HG03457 (cell line): ENCODE measurements at regions not wholly inside any gene's neighbourhood (a gene's known extent, or its start where the extent isn't known, plus 50 kb on each side); places are given as distances from the start of the nearest gene placed in this dataset.
"Not testable (repeated sequence)": the region's sequence is repeated elsewhere in the genome, so short reads cannot be mapped to it uniquely, and the experiment has no call there.

Source experiments
- ATAC-seq: cut with Tn5 transposase; IDR thresholded peaks from one replicate; pipeline ENCODE4 v1.9.1; 2021; ENCODE audit warnings: moderate number of reproducible peaks; ENCODE audit not compliant: unreplicated experiment

GRCh38 chr3:75380276-75380771 is 283.8 kb upstream of the FRG2C start:
- no peak for ATAC-seq

- not testable (repeated sequence) for ATAC-seq
Measured at GRCh38 chr3:75384016-75384415, 280.1 kb upstream of the FRG2C start.

- not testable (repeated sequence) for ATAC-seq
Measured at GRCh38 chr3:75388486-75389124, 275.5 kb upstream of the FRG2C start.

DNA sequence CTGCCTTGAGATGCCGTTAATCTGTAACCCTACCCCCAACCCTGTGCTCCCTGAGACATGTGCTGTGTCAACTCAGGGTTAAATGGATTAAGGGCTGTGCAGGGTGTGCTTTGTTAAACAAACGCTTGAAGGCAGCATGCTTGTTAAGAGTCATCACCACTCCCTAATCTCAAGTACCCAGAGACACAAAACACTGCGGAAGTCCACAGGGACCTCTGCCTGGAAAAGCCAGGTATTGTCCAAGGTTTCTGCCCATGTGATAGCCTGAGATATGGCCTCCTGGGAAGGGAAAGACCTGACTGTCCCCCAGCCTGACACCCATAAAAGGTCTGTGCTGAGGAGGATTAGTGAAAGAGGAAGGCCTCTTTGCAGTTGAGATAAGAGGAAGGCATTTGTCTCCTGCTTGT is 270.8 kb upstream of the FRG2C start:
- ATAC-seq: not testable (repeated sequence)

DNA sequence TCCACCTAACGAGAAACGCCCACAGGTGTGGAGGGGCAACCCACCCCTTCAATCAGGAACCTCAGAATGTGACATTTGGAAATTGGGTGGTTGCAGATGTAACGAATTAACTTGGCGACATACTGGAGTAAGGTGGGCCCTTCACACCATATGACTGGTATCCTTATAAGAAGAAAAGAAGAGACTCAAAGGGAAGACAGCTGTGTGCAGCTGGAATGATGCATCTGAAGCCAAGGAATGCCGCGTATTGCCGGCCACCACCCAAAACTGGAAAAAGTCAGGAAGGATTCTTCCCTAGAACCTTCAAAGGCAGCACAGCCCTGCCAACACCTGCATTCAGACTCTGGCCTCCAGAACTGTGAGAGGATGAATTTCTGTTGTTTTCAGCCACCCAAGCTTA is 270.0 kb upstream of the FRG2C start:
- not testable (repeated sequence) for ATAC-seq

- ATAC-seq: not testable (repeated sequence)
Measured at GRCh38 chr3:75394562-75395360, 269.4 kb upstream of the FRG2C start.

DNA sequence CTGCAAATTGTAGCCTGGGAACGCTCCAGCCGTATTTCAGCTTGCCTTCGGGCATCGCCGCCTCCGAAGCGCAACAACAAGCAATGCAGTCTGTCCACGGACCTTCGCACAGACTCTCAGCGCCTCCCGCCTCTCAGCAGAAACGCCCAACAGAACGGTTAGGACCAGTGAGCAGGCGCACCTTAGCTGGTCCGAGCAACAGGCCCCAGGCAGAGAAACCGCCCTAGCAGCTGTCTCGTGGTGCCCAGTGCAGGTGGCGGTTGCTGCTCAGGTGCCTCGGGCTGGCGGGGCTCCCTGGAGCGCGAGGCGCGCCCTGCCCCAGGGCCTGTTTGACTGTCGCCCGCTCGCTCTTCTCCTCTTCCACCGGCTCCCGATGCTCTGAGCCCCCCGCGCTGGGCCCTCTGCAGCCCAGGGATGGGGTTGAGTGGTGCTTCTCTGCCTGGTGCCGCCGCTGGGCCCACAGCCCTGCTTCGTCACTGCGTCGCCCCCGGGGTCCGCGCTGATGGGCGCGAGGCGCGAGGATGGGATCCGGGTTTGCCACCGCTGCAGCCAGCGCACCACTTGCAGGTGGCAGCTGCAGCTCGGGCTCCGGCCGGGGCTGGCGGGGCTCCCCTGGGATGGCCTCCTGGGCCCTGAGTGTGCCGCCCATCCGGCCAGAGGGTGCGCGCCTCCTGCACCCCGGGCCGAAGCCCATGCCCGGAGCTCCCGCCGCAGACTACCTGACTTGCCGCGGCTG is 268.4 kb upstream of the FRG2C start:
- no peak for ATAC-seq

GRCh38 chr3:75396316-75396802 is 267.8 kb upstream of the FRG2C start:
- ATAC-seq: no peak

DNA sequence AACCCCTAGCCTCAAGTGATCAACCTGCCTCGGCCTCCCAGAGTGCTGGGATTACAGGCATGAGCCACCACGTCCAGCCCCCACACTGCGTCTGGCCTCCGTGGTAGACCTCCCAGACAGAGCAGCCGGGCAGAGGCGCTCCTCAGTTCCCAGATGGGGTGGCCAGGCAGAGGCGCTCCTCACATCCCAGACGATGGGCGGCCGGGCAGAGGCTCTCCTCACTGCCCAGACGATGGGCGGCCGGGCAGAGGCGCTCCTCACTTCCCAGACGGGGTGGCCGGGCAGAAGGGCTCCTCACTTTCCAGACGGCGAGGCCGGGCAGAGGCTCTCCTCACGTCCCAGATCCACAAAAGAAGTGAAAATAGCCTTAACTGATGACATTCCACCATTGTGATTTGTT is 266.6 kb upstream of the FRG2C start:
- not testable (repeated sequence) for ATAC-seq

DNA sequence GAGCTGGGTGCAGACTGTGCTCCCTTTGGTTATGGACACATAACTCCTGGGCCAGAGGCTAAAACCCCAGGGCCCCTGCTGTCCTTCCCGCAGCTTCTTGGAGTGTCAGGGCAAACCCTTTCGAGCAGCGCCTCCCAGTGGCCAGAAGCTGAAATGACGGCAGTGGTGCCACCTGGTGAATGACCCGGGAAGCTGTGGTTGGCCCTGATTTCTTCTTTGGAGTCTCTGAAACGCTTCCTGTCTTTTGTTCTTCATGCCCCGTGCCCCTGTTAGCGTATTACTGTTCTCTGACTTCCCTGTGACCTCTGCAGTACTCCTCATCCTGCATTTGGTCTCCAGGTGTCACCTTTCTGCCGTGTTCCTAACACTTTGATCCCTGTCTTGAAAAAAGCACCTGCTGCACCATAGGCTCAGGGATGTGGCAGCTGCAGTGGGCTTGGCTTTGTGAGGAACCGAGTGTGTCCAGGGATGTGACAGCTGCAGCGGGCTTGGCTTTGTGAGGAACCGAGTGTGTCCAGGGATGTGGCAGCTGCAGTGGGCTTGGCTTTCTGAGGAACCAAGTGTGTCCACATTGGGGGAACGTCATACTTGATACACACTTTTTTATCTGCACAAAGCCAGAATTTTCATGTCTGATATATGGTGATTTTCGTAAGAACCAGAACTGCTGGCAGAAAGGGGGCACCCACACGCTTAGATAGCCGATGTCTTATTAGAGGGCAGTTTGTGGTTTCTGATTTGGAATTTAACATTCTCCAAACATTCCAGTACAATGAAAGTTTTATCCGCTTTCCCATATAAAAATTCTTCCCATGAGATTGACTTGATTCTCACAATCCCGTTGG is 241.8 kb upstream of the FRG2C start:
- ATAC-seq: not testable (repeated sequence)

- not testable (repeated sequence) for ATAC-seq
Measured at GRCh38 chr3:75425379-75425778, 238.7 kb upstream of the FRG2C start.

- not testable (repeated sequence) for ATAC-seq
Measured at GRCh38 chr3:75427486-75427885, 236.6 kb upstream of the FRG2C start.

GRCh38 chr3:75427906-75428305 is 236.2 kb upstream of the FRG2C start:
- not testable (repeated sequence) for ATAC-seq

DNA sequence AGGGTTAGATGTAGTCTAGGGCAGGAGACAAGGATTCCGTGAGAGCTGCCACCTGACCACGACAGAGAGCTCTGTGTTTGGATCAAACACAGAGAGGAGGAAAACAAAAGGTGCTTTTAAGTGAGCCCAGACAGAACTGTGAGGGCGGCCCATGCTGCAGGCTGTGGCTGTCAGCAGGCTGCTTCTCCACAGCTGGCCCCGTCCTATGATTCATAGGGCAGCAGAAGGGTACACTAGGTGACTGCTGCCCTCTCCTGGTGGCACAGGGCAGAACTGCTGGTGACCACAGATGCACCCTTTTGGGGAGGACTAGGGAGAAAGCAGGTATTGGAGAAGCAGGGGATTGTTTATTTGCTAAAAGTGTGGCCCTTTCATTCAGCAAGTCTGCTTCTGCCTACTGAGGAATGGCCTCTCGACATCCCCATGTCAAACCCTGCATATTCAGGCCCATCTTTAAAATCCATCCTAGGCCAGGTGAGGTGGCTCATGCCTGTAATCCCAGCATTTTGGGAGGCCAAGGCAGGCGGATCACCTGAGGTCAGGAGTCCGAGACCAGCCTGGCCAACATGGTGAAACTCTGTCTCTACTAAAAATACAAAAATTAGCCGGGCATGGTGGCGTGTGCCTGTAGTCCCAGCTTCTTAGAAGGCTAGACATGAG is 234.4 kb upstream of the FRG2C start:
- not testable (repeated sequence) for ATAC-seq

DNA sequence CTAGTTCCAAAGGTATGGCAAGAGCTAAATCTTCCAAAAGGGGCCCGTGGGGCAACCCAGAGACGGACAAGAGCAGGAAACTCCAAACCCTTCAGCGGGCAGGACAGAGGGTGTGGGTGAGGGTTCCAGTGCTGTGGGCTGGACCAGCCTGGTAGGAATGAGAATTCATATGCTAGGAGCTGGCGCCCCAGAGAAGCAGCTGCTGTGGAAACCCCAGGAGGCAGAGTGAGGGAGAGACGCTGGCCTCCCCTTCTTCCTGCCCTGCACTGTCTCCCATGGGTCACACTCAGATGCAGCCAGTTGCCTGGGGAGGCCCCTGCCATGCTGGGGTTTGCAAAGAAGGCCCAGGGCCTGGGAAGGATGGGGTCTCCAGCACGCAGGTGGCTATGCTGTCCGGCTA is 233.7 kb upstream of the FRG2C start:
- ATAC-seq: not testable (repeated sequence)

DNA sequence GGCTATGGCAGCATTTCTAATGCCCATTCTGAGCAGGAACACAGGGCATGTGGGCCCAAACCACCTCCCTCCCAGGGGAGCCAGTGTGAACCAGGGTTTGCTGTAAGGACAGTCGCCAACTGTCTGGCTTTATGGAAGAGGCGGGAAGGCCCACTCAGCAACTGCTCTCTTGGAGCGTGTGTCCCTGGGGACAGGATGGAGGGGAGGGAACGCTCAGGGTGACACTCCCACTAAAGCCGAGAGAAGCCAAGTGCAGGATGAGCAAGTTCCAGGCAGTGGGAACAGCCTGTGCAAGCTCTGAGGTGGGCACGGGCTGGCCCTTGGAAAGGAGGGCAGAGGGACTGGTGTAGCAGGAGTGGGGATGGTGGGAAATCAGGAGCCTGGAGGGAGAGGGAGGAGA is 233.0 kb upstream of the FRG2C start:
- not testable (repeated sequence) for ATAC-seq

DNA sequence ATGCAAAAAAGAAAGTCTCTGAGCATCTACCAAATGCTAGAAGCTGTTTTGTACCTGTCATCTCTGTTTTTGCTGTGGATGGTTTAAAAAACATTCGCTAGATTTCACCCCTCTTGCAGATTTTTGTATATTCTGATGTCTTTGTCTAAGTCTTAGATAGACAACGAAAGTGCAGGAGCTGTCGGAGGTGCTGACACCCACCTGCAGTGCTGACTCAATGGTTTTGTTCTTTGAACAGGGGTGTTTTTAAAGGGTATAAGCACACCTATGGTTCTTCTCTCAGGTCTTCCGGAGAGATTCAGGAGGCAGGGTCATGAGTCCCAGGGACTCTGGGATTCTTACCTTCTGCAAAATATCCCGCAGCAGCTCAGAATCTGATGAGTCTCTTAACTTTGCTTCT is 231.7 kb upstream of the FRG2C start:
- ATAC-seq: not testable (repeated sequence)

- ATAC-seq: not testable (repeated sequence)
Measured at GRCh38 chr3:75432885-75433284, 231.2 kb upstream of the FRG2C start.

DNA sequence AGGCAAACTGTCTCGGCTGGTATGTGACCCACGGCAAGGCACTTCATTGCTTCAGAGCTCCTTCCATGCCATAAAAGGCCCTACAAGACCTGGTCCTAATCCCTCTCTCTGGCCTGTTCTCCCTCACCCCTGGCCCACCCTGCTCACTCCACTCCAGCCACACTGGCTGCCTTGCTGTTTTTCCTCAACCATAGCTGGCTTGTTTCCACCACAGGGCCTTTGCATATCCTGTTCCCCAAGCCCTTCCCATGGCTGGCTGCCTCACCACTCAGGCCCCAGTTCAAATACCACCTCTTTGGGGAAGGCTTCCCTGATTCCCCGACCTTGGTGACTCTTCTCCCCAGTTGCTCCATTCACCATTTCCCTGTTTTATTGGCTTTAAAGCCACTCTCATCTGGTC is 230.8 kb upstream of the FRG2C start:
- not testable (repeated sequence) for ATAC-seq
